PC-9 (cell line): ENCODE measurements at regions not wholly inside any gene's neighbourhood (a gene's known extent, or its start where the extent isn't known, plus 50 kb on each side); places are given as distances from the start of the nearest gene placed in this dataset.
A peak's percentile ranks its signal among the peaks of the same experiment; 100 is the strongest.

ENCODE experiments used
- BruUV-seq: library from RNA; stranded (reverse); fragments of 400-500 nt; replicated peaks from 2 replicates; lab custom pipeline; 2021; lab: Mats Ljungman, UMichigan
- CTCF ChIA-PET: fragments of 300-600 bp; sonication (Branson Sonifier 250); formaldehyde crosslinking; loops from one replicate; lab custom pipeline; 2022; ENCODE audit warnings: antibody characterized with exemption; lab: Charles Lee
- POLR2A ChIA-PET: fragments of 300-600 bp; sonication (Branson Sonifier 250); formaldehyde crosslinking; loops from one replicate; lab custom pipeline; 2022; ENCODE audit warnings: antibody characterized with exemption; ENCODE audit not compliant: unreplicated experiment; lab: Charles Lee
- DNase-seq, 2 experiments: peaks; one replicate each; pipeline versions ENCODE4 v3.0.0 to v3.0.0-alpha.2; 2015 to 2022; ENCODE audit warnings: mixed read lengths in 1 of 2
- H2AFZ ChIP-seq: fragments of 200-600 bp; sonication (generic); 2 replicates; pipeline ENCODE4 v1.8.1; 2017; ENCODE audit warnings: antibody characterized with exemption
- H3F3A ChIP-seq: fragments of 200-600 bp; sonication (generic); 2 replicates; pipeline ENCODE4 v1.8.1; 2017; ENCODE audit warnings: antibody characterized with exemption, mild to moderate bottlenecking, low read depth; ENCODE audit not compliant: insufficient read depth
- H3K27ac ChIP-seq: fragments of 200-600 bp; sonication (generic); 2 replicates; pipeline ENCODE4 v1.6.1; 2016; ENCODE audit warnings: mixed run types
- H3K27me3 ChIP-seq: fragments of 200-600 bp; sonication (generic); 2 replicates; pipeline ENCODE4 v1.6.1; 2016; ENCODE audit warnings: low read depth, mixed run types; ENCODE audit not compliant: insufficient read depth
- H3K36me3 ChIP-seq: fragments of 200-600 bp; sonication (generic); 2 replicates; pipeline ENCODE4 v1.6.1; 2016; ENCODE audit warnings: low read depth, mixed run types
- H3K4me1 ChIP-seq: fragments of 200-600 bp; sonication (generic); replicated peaks from 2 replicates; pipeline ENCODE4 v1.6.1; 2016; ENCODE audit warnings: mixed run types; ENCODE audit not compliant: insufficient read depth
- H3K4me2 ChIP-seq: fragments of 200-600 bp; sonication (generic); 2 replicates; pipeline ENCODE4 v1.6.1; 2017; ENCODE audit warnings: mixed run types
- H3K4me3 ChIP-seq: fragments of 200-600 bp; sonication (generic); 2 replicates; pipeline ENCODE4 v1.6.1; 2016; ENCODE audit warnings: mixed run types
- H3K79me2 ChIP-seq: fragments of 200-600 bp; sonication (generic); 2 replicates; pipeline ENCODE4 v1.6.1; 2017; ENCODE audit warnings: low read depth, mixed run types
- H3K9me2 ChIP-seq: fragments of 200-600 bp; sonication (generic); 2 replicates; pipeline ENCODE4 v1.8.1; 2017; ENCODE audit warnings: mild to moderate bottlenecking; ENCODE audit not compliant: insufficient read depth
- H3K9me3 ChIP-seq: fragments of 200-600 bp; sonication (generic); 2 replicates; pipeline ENCODE4 v1.8.1; 2016; ENCODE audit warnings: low read depth; ENCODE audit not compliant: insufficient read depth
- H4K20me1 ChIP-seq: fragments of 200-600 bp; sonication (generic); 2 replicates; pipeline ENCODE4 v1.8.1; 2017; ENCODE audit not compliant: insufficient read depth
- EZH2 ChIP-seq: fragments of 200-600 bp; sonication (generic); IDR thresholded peaks from 2 replicates; pipeline ENCODE4 v1.8.0; 2017; ENCODE audit warnings: antibody characterized with exemption, low read depth
- intact Hi-C: fragments of 100-400 bp; cut with micrococcal nuclease; formaldehyde crosslinking; loops from one replicate; pipeline ENCODE4 v1.10.0; 2022; ENCODE audit not compliant: unreplicated experiment
- TF ChIP-seq, protein P1 (sequence below): fragments of 200-600 bp; sonication (generic); conservative IDR thresholded peaks from 2 replicates; pipeline ENCODE4 v1.6.1; 2017; ENCODE audit warnings: mixed run types, antibody characterized with exemption, mild to moderate bottlenecking, moderate library complexity

DNA sequence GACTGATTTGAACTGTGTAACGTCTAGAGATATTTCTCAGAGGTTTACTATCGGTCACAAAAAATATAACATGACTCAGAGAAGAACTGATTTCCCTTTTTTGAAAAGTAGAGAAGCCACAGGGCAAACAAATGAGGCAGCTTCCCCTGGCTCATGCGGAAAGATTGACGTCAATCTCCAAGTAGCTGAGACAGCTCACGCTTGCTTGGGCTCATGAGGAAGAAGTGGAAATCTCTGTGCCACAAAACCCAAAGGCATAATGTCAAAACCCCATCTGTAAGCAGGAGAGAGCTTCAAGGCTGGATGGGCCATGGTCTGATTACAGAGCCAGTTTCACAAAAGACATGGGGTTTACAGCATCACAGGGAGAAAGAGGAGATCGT is 188.1 kb downstream of the ARL4C start:
- H3K4me3 ChIP-seq = no peak overlapping the region
- CTCF ChIA-PET = no interaction called here
- H3K27ac ChIP-seq = no peak overlapping the region
- POLR2A ChIA-PET = no interaction called here
- H3K9me3 ChIP-seq = no peaks in the 10 kb centered on the region; the same call in 1 of the 2 replicates
- TF ChIP-seq, protein P1, sequence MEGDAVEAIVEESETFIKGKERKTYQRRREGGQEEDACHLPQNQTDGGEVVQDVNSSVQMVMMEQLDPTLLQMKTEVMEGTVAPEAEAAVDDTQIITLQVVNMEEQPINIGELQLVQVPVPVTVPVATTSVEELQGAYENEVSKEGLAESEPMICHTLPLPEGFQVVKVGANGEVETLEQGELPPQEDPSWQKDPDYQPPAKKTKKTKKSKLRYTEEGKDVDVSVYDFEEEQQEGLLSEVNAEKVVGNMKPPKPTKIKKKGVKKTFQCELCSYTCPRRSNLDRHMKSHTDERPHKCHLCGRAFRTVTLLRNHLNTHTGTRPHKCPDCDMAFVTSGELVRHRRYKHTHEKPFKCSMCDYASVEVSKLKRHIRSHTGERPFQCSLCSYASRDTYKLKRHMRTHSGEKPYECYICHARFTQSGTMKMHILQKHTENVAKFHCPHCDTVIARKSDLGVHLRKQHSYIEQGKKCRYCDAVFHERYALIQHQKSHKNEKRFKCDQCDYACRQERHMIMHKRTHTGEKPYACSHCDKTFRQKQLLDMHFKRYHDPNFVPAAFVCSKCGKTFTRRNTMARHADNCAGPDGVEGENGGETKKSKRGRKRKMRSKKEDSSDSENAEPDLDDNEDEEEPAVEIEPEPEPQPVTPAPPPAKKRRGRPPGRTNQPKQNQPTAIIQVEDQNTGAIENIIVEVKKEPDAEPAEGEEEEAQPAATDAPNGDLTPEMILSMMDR = no peak
- TF ChIP-seq EZH2 = no peak
- intact Hi-C loops = no loop called here
- no peaks in the 10 kb centered on the region for H3K9me2 ChIP-seq
- H3K27me3 ChIP-seq = no peaks in the 10 kb centered on the region
- H3K4me1 ChIP-seq = peaks cover 26% of the 10 kb centered on the region
- H3K36me3 ChIP-seq = no peaks in the 10 kb centered on the region
- peaks cover 25% of the 10 kb centered on the region for H3F3A ChIP-seq
- no TSS peak for BruUV-seq
- DNase-seq = peak in 1 of 2 experiments; percentile 24
- no peak overlapping the region for H3K4me2 ChIP-seq
- H3K79me2 ChIP-seq = no peaks in the 10 kb centered on the region
- no peak overlapping the region for H2AFZ ChIP-seq
- no peaks in the 10 kb centered on the region for H4K20me1 ChIP-seq

DNA sequence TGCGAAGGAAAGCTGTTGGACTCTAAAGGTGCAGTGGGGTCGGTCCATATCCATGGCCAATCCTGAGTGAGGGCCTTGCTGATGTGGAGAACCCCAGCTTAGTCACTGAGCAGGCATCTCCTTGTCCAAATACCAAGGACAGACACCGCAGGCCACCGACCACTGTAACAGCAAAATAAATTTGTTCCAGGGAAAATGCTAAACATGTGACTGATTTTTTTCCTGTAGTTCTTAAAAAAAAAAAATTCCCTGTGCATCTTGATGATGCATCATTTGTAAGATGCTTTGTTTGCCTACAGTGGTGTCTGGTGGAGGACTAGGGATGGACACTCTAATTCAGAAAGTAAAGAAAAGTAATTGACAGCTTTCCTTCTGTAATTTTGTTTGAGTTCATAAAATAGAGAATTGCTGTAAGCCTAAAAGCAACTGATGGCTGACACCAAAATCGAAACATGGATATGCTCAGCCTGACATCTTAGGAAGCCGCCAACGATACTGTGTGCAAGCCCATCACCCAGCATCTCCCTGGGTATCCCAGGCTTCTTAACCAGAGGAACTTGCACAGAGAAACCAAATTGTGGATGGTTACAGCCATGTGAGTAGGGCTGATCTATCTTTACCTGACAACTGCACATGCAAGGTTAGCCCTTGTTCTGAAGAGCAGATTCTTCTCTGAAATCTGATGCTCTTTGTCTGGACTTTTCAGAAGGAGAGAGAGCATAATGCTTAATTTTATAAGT is 188.6 kb downstream of the ARL4C start:
- Histone ChIP-seq H3K9me3 (no peaks in the 10 kb centered on the region; the same call in 1 of the 2 replicates), H2AFZ (no peak overlapping the region), H3K79me2 (no peaks in the 10 kb centered on the region), H3K4me1 (peaks cover 28% of the 10 kb centered on the region), H3K9me2 (no peaks in the 10 kb centered on the region), H3K27me3 (no peaks in the 10 kb centered on the region), H4K20me1 (no peaks in the 10 kb centered on the region), H3K4me2 (no peak overlapping the region), H3F3A (peaks cover 25% of the 10 kb centered on the region), H3K36me3 (no peaks in the 10 kb centered on the region), H3K4me3 (no peak overlapping the region), H3K27ac (no peak overlapping the region)
- ChIA-PET POLR2A (no interaction called here), CTCF (no interaction called here)
- intact Hi-C loops = no loop called here
- TF ChIP-seq, protein P1 = no peak
- TF ChIP-seq EZH2 = no peak
- no TSS peak for BruUV-seq
- DNase-seq = no peak

DNA sequence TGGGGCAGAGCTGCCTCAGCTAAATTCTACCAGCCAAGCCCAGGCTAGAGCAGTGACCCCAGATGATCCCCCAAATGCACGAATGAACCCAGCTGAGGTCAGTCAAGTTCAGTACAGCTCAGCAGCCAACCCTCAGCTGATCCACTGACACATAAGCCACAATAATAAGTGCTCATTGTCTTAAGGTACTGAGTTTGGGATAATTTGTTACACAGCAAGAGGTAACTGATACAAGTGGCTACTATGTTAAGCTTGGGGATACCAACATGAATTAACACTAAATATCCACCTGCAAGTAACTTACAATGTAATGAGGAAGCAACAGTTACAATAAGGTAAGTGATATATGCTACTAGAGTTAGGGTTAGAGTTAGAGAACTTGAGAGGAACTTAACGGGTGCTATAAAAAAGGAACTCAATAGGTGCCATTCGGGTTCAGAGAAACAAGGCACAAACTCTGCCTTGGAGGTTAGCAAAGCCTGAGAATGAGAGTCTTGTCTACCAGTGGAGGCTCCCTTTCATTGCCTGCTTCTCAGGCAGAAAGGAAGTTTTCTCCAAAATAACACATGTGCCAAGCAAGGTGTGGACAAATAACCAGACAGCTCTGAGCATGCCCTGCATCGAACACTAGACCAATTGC is 189.4 kb downstream of the ARL4C start:
- Histone ChIP-seq H4K20me1 (no peaks in the 10 kb centered on the region), H3K4me3 (no peak overlapping the region), H3K4me1 (peaks cover 36% of the 10 kb centered on the region), H3K36me3 (no peaks in the 10 kb centered on the region), H3K9me3 (no peaks in the 10 kb centered on the region; the same call in 1 of the 2 replicates), H2AFZ (no peak overlapping the region), H3K27ac (no peak overlapping the region), H3F3A (peaks cover 25% of the 10 kb centered on the region), H3K4me2 (no peak overlapping the region), H3K79me2 (no peaks in the 10 kb centered on the region), H3K27me3 (no peaks in the 10 kb centered on the region), H3K9me2 (no peaks in the 10 kb centered on the region)
- CTCF ChIA-PET = no interaction called here
- intact Hi-C loops = no loop called here
- no TSS peak for BruUV-seq
- POLR2A ChIA-PET = no interaction called here
- TF ChIP-seq, protein P1 = no peak
- TF ChIP-seq EZH2 = no peak
- DNase-seq = no peak
